HFFc6 (cell line): ENCODE measurements at regions not wholly inside any gene's neighbourhood (a gene's known extent, or its start where the extent isn't known, plus 50 kb on each side); places are given as distances from the start of the nearest gene placed in this dataset.

Experiments used
- DNase-seq: peaks from one replicate; pipeline ENCODE4 v3.0.0-alpha.2; 2018
- H3K27ac Mint-ChIP-seq: 2 replicates; pipeline ENCODE4 v1.8.0; 2020; ENCODE audit warnings: mild to moderate bottlenecking, mixed read lengths
- H3K27me3 Mint-ChIP-seq: 2 replicates; pipeline ENCODE4 v1.8.0; 2021; ENCODE audit warnings: mild to moderate bottlenecking, moderate library complexity, mixed read lengths; ENCODE audit not compliant: insufficient read depth
- H3K36me3 Mint-ChIP-seq: 2 replicates; pipeline ENCODE4 v1.8.0; 2021; ENCODE audit warnings: low read depth, mixed read lengths
- H3K4me1 Mint-ChIP-seq: 2 replicates; pipeline ENCODE4 v1.8.0; 2020; ENCODE audit warnings: low read depth, mixed read lengths
- H3K4me3 Mint-ChIP-seq: 2 replicates; pipeline ENCODE4 v1.8.0; 2020; ENCODE audit warnings: mild to moderate bottlenecking, moderate library complexity, mixed read lengths
- H3K9me3 Mint-ChIP-seq: 2 replicates; pipeline ENCODE4 v1.8.0; 2020; ENCODE audit warnings: mild to moderate bottlenecking, mixed read lengths
- TF ChIP-seq, protein P1 (sequence below): fragments of 200-600 bp; sonication (generic); IDR thresholded peaks from 2 replicates; pipeline ENCODE4 v1.5.0; 2021; ENCODE audit warnings: antibody characterized with exemption, mild to moderate bottlenecking

DNA sequence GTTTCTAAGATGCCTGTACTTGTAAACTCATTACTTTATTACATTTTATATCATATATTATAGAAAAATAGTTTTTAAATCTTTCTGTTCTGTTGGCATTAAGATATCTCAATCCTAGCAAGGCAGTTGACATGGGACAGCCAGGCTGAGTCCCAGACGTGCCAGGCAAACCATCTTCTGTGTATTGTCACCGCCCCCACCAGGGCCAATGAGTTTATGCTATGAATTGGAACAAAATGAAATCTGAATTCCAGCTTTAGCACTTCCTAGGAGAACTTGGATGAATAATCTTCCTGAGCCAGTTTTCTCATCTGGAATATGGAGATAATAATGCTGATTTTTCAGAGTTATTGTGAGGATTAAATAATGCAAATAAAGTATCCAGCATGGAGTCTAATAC is 79.9 kb upstream of the GSX1 start:
- Mint-ChIP-seq H3K4me3 (no peak overlapping the region), H3K36me3 (no peaks in the 10 kb centered on the region), H3K4me1 (no peaks in the 10 kb centered on the region), H3K27me3 (peaks cover 8% of the 10 kb centered on the region), H3K9me3 (no peaks in the 10 kb centered on the region), H3K27ac (no peak overlapping the region)
- TF ChIP-seq, protein P1, sequence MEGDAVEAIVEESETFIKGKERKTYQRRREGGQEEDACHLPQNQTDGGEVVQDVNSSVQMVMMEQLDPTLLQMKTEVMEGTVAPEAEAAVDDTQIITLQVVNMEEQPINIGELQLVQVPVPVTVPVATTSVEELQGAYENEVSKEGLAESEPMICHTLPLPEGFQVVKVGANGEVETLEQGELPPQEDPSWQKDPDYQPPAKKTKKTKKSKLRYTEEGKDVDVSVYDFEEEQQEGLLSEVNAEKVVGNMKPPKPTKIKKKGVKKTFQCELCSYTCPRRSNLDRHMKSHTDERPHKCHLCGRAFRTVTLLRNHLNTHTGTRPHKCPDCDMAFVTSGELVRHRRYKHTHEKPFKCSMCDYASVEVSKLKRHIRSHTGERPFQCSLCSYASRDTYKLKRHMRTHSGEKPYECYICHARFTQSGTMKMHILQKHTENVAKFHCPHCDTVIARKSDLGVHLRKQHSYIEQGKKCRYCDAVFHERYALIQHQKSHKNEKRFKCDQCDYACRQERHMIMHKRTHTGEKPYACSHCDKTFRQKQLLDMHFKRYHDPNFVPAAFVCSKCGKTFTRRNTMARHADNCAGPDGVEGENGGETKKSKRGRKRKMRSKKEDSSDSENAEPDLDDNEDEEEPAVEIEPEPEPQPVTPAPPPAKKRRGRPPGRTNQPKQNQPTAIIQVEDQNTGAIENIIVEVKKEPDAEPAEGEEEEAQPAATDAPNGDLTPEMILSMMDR: no peak
- DNase-seq: no peak

DNA sequence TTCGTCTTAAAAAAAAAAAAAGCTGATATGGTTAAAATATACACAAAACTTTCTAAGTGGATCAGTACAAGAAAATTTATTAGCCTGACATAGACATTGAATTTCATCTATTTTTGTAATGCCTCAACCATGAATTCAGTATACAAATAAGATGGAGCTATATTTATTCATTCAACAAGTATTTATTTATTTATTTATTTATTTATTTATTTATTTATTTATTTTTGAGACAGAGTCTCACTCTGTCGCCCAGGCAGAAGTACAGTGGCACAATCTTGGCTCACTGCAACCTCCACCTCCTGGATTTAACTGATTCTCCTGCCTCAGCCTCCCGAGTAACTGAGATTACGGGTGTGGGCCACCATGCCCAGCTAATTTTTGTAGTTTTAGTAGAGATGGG is 78.5 kb upstream of the GSX1 start:
- TF ChIP-seq, protein P1: no peak
- no peak overlapping the region for H3K27ac Mint-ChIP-seq
- H3K36me3 Mint-ChIP-seq: no peaks in the 10 kb centered on the region
- H3K9me3 Mint-ChIP-seq: no peaks in the 10 kb centered on the region
- H3K4me3 Mint-ChIP-seq: no peak overlapping the region
- peaks cover 7% of the 10 kb centered on the region for H3K27me3 Mint-ChIP-seq
- H3K4me1 Mint-ChIP-seq: no peaks in the 10 kb centered on the region
- no peak for DNase-seq

DNA sequence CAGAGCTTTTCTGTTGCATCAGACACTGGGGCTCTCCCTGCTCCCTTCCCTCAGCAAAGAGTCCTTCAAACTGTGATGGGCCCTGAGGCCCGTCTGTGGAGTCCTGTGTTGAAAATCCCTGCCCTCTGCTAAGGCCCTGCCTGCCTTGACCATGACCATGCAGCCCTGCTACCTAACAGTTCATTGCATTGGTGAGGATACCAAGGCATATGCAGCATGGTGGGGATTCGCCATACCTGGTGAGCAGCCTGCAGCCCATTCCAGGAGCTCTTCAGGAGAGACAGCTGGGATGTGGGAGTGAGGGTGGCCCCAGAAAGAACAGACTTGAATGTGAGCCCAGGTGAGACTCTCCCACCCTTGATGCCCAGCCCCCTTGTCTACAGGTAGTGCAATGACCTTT is 70.6 kb upstream of the GSX1 start:
- H3K9me3 Mint-ChIP-seq: no peaks in the 10 kb centered on the region
- no peak overlapping the region for H3K27ac Mint-ChIP-seq

DNA sequence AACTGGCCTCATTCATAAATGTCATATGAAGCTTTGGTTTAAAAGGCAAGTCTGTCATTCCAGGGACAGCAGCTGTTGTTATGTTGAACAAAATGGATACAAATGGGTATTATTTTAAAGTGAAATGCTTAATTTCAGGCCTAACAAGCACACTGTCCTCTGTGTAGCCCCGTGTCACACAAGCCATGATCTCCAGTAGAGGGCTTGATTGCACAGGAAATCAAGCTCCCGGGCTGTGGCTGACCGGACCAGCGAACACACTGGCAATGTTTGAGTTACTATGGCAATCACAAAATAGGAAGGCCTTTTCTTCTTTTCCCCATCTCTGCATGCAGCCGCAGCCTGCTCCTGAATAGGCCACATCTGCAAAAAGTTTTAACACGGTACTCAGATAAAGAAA is 64.0 kb upstream of the GSX1 start:
- no peak overlapping the region for H3K4me3 Mint-ChIP-seq
- H3K4me1 Mint-ChIP-seq: no peaks in the 10 kb centered on the region
- TF ChIP-seq, protein P1: no peak
- no peak overlapping the region for H3K27ac Mint-ChIP-seq
- H3K9me3 Mint-ChIP-seq: no peaks in the 10 kb centered on the region
- peak; percentile 13 for DNase-seq
- H3K36me3 Mint-ChIP-seq: no peaks in the 10 kb centered on the region
- H3K27me3 Mint-ChIP-seq: peaks cover 32% of the 10 kb centered on the region

More for the DNA sequence above, 70.6 kb upstream of the GSX1 start:
- no peak overlapping the region for H3K4me3 Mint-ChIP-seq
- H3K36me3 Mint-ChIP-seq: no peaks in the 10 kb centered on the region
- no peak for DNase-seq
- H3K4me1 Mint-ChIP-seq: no peaks in the 10 kb centered on the region
- peaks cover 23% of the 10 kb centered on the region for H3K27me3 Mint-ChIP-seq
- TF ChIP-seq, protein P1: no peak

DNA sequence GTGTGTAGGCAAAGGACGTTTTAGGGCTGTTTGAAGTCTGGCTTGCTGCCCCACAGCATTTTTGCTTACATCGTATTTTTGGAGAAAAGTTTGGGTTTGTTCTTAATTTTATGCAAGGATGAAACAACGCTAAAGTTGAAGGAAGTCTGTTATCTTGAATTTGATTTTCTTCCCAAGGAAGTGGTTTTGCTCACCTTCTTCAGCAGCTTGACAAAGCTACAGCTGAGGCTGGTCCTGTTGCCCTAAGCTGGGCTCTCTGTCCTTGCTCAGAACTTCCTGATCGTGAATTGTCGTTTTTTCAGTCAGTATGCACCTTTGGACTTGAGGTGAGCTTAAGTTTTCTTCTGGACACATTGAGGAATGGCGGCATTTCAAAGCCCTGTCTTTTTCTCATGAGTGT is 62.1 kb upstream of the GSX1 start:
- Mint-ChIP-seq H3K4me1 (no peaks in the 10 kb centered on the region), H3K27me3 (peaks cover 30% of the 10 kb centered on the region), H3K27ac (no peak overlapping the region)

More for the DNA sequence above, 62.1 kb upstream of the GSX1 start:
- Mint-ChIP-seq H3K4me3 (no peak overlapping the region), H3K9me3 (no peaks in the 10 kb centered on the region), H3K36me3 (no peaks in the 10 kb centered on the region)
- TF ChIP-seq, protein P1: no peak
- DNase-seq: no peak
